GM21528 (cell line): ENCODE measurements at regions not wholly inside any gene's neighbourhood (a gene's known extent, or its start where the extent isn't known, plus 50 kb on each side); places are given as distances from the start of the nearest gene placed in this dataset.
A peak's percentile ranks its signal among the peaks of the same experiment; 100 is the strongest.

Experiments used
- ATAC-seq: cut with Tn5 transposase; IDR thresholded peaks from one replicate; pipeline ENCODE4 v1.9.1; 2021; ENCODE audit warnings: mild to moderate bottlenecking, moderate library complexity; ENCODE audit not compliant: unreplicated experiment, low FRiP score

DNA sequence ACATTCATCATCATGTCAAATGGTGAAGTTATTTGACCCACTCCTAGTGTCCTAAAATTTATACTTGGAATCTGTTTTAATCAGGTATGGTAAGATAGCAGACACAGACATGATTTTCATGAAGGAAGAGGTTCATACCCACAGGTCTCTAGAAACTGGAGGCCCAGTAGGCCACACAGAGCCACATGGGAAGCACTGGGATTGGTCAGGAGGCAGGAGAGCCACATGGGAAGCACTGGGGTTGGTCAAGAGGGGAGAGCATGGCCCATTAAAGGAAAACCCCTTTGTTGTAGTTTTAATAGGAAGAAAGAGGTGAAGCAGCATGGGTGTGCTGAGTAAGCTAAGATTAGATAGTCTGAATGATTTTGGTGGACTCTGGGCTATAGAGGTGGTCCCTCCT is 356.9 kb downstream of the MFSD1 start:
- ATAC-seq, result no peak

GRCh38 chr3:159159546-159159945 is 357.7 kb downstream of the MFSD1 start:
- ATAC-seq, result no peak

- no peak for ATAC-seq
Measured at GRCh38 chr3:159163656-159164055, 361.8 kb downstream of the MFSD1 start.

- no peak for ATAC-seq
Measured at GRCh38 chr3:159165961-159166360, 364.1 kb downstream of the MFSD1 start.

DNA sequence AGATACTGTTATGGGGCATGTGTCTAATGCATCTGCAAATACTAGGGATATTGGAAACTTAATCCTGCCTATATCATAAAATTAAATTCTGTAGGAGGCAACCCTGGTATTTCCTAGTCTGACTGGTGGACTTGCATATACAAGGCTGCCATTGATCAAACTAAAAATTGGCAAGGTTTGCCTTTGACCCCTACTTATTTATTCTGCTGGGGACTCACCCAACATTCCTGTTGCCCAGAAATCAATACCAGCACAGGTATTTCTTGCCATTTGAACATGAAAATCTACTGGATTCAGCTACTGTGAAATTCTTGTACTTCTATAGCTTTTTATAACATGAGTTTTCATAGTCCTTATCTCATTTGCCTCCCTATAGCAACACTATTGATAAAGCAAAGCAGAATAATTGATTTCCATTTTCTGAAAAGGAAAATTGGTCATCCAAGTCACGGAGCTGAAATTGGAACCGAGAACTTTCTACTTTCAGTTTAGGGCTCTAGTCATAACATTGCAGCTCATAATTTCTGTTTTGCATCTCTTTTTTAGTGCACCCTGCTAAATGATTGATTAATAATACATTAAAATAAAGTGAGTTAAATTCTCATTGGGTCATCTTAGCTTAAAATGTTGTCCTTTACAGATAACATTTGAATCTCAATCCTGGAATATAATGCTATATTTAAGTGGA is 365.2 kb downstream of the MFSD1 start:
- ATAC-seq, result no peak

DNA sequence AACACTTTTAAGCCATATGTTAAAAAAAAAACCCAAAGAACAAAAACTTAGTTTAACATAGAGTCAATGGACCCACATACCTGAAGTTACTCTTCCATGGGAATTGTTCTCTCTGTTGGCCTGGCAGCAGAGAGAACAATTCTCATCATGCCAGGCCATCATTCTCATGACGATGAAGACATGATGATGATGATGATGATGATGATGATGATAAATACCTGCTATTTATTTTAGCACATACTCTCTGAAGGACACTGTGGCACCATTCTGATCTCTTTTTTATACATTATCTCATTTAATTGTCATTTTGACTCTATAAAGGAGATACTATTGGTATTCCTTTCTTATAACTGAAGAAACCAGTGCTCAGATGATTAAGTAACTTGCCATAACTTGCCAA is 366.9 kb downstream of the MFSD1 start:
- no peak for ATAC-seq

DNA sequence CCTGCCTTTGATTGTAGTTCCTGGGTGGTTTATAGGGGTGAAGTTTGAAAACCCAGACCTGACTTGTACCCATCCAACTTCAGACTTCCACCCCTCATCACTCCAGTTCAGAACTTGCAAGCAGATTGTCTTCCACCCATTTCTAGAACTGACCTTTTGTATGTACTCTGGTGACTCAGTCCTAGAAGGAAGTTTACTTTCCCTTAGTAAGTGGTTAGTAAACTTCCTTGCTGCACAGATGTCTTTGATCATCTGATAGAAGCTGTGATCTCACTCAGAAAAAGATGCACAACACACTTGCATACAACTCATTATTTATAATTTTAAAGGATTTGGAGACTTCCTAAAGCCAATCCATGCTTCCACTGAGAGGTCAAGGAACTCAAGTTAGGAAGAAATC is 368.0 kb downstream of the MFSD1 start:
- ATAC-seq, result no peak

GRCh38 chr3:159170436-159171003 is 368.7 kb downstream of the MFSD1 start:
- ATAC-seq, result no peak

DNA sequence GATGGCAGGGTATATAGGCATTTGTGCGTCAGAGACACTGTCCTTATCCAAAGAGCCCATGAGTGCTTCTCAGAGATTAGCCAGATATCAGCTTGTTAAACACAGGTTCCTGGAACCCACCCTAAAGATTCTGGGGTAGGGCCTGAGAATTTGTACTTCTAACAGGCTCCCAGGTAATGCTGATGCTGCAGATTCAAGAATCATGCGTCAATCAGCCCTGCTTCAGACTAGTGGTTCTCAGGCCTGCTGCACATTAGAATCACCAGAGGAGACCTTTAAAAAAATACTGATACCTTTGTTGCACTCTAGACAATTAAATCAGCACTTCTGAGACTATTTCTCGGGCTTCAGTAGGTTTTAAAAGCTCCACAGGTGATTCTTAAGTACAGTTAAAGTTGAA is 369.5 kb downstream of the MFSD1 start:
- ATAC-seq, result no peak

DNA sequence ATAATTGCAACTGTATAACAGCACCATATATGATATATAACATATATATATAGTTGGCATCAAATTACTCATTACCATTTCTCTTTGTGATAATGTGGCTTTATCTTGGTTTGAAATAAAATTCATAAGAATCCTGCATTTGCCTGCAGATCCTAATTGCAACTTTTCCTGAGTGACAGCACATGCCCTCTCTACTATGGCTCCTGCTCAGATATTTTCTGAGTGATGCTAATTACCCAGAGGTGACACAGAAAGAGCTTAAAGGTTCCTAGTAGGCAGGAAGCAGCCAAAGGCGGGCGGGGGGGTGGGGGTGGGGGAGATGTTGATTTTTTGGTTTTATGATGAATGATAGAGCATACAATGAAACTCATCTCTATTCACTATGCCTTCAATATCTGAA is 370.6 kb downstream of the MFSD1 start:
- no peak for ATAC-seq

DNA sequence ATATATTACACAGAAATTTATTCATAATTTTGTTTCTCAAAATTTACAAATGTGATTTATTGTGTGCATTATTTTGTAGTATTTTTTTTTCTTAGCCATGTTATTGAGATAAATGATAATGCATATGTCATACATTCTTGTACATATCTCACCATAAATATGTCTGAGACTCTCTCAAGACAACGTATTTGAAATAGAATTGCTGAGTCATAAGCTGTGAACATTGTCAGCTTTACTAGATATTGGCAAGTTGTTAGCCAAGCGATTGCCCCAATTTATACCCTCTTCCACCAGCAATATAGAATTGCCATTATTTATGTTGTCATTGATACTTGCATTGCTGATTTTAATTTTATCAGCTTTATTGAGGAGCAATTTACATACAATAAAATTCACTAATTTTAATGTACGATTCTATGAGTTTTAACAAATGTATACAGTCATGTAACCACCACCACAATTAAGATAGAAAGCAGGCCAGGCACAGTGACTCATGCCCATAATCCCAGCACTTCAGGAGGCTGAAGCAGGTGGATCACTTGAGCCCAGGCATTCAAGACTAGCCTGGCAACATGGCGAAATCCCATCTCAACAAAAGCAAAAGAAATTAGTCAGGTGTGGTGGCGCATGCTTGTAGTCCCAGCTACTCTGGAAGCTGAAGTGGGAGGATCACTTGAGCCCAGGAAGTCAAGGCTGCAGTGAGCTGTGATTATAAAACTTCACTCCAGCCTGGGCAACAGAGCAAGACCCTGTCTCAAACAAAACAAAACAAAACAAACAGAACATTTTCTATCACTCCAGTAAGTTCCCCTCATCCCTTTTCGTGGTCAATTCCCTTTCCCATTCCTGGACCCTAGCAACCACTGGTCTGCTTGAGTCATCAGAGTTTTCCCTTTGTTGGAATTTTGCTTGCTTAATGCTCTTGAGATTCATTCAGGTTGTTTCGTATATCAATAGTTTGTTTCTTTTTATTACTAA is 373.1 kb downstream of the MFSD1 start:
- ATAC-seq, result no peak

DNA sequence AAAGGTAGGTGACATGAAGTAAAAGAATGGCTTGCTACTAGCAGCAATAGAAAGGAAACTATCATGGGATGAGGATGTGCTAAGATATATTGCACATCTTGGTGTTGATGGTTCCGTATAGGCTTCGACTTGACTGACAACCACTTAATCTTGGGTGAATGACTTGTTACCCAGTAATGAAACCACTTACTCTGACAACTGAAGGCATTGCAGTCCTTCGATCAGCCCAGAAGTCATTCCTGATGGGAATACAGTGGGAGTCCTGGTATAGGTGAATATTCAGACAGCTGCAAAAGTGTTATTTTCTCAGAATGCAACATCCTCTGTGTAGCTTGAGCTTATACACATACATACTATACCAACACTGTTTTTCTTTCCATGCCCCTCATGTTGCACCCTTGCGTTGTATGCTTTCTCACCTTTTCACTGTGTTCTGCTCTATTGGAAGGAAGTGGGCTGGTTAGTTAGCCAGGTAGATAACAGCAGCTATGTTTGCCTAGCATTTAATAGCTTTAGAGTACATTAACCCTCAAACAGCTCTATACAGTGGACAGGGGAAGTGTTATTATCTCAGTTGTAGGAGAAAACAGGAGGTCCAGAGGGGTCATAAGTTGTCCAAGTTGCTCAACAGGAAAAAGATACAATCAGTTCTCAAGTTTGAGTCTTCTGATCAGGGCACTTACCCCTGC is 376.5 kb downstream of the MFSD1 start:
- no peak for ATAC-seq

- ATAC-seq, result no peak
Measured at GRCh38 chr3:159182961-159183360, 381.1 kb downstream of the MFSD1 start.

DNA sequence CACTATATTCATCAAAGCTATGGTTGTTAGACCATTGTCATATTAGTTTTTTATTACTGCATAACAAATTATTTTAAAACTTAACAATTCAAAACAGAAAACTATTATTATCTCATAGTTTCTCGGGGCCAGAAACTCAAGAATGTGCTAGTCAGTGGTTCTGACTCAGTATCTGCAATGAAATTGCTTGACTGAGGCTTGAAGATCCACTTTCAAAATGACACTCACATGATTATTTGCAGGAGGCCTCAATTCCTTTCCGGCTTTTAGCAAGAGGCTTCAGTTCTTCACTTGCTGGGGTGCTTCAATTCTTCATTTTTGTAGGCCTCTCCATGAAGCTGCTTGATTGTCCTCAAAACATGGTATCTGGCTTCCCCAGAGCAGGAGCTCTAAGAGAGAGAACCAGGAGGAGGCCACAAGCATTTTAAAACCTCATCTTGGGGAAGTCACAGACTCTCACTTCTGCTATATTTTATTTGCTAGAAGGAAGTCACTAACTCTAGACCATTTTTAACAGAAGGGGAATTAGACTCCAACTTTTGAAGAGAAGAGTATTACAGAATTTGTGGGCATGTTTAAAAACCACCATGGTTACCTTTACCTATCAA is 383.7 kb downstream of the MFSD1 start:
- ATAC-seq, result peak; percentile 77

- peak; percentile 71 for ATAC-seq
Measured at GRCh38 chr3:159186581-159186980, 384.7 kb downstream of the MFSD1 start.

GRCh38 chr3:159187232-159187631 is 385.4 kb downstream of the MFSD1 start:
- no peak for ATAC-seq

GRCh38 chr3:159187706-159188105 is 385.9 kb downstream of the MFSD1 start:
- no peak for ATAC-seq

- ATAC-seq, result no peak
Measured at GRCh38 chr3:159189994-159190669, 388.3 kb downstream of the MFSD1 start.

DNA sequence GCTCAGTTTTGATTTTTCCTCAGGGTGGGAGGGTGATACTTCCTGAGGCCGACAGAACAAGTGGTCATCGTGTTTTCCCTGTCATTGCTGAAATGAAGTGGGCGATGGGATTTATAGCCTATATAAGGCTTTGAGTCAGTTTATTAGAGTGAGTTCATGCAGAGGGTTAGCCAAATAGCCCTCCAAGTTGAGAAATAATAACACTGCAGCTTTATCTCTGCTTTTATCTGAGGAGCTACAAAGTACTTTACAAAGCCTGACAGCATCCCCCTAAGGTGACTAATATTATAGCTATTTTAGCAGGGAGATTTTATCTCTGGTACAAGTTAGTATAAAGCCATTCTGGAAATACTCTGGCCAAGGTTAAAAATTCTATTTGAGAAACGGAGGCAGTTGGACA is 389.6 kb downstream of the MFSD1 start:
- no peak for ATAC-seq

DNA sequence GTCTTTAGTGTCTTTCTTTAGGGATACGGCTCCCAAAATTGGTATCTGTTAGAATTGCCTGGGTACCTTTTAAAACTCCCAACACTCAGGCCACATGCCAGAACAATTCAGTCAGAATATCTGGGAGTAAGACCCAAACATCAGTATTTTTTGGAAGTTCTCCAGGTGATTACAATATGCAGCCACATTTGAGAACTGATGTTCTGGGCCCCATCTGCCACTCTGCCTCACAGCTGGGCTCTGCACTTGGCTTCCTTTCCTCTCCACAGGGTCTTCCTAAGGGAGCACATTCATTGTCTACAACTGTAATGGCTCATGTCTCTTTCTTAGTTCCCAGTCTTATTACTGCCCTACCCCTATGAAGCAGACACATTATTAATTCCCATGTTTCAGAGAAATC is 394.5 kb downstream of the MFSD1 start:
- no peak for ATAC-seq
